GM12891 (cell line): ENCODE measurements at regions not wholly inside any gene's neighbourhood (a gene's known extent, or its start where the extent isn't known, plus 50 kb on each side); places are given as distances from the start of the nearest gene placed in this dataset.

Experiments
- POLR2A ChIP-seq: IDR thresholded peaks from 2 replicates; pipeline ENCODE4 v1.6.1; 2011; ENCODE audit warnings: low read depth, low read length, control low read depth
- POLR2AphosphoS5 ChIP-seq: IDR thresholded peaks from 2 replicates; pipeline ENCODE4 v1.6.1; 2011; ENCODE audit warnings: low read depth, low read length, control low read depth
- SPI1 ChIP-seq: IDR thresholded peaks from 2 replicates; pipeline ENCODE4 v1.6.1; 2011; ENCODE audit warnings: low read depth, low read length, control low read depth
- TAF1 ChIP-seq: IDR thresholded peaks from 2 replicates; pipeline ENCODE4 v1.6.1; 2011; ENCODE audit warnings: low read depth, low read length, control low read depth

DNA sequence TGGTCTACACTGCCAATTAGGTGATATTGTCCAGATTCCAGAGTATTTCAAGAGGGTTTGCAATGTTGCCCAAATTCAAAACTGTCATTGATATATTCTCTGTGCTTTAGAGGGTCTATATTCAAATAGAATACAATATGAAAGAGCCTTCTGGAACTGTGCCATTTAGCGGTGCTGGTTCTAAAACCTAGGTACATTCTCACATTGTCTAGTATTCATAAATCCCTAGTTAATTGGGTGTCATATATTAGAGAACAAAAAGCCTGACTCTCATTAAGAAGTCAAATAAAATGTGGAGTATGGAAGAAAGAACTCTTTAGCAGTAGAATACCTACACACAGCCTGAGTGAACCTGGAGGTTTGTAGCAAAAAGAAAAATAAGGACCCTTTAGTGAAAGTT lies 447.9 kb downstream of the CNTN6 start:
- TF ChIP-seq SPI1 (no peak), POLR2AphosphoS5 (no peak), POLR2A (no peak), TAF1 (no peak)
